GM23338 (cell line): ENCODE measurements at regions not wholly inside any gene's neighbourhood (a gene's known extent, or its start where the extent isn't known, plus 50 kb on each side); places are given as distances from the start of the nearest gene placed in this dataset.

Source experiments
- ATAC-seq: fragments of 200-7000 bp; cut with Tn5 transposase; 3 replicates; pipeline ENCODE4 v1.9.1; 2020
- DNase-seq: peaks from one replicate; pipeline ENCODE4 v3.0.0-alpha.2; 2015; ENCODE audit warnings: low spot score
- H2AFZ ChIP-seq: fragments of 200-600 bp; sonication (generic); 2 replicates; pipeline ENCODE4 v1.8.0; 2016; ENCODE audit warnings: antibody characterized with exemption, mild to moderate bottlenecking, moderate library complexity
- H3F3A ChIP-seq: fragments of 200-600 bp; sonication (generic); replicated peaks from 2 replicates; pipeline ENCODE4 v1.8.0; 2017; ENCODE audit warnings: antibody characterized with exemption, mixed run types, low read depth
- H3K27ac ChIP-seq: fragments of 200-600 bp; sonication (generic); 2 replicates; pipeline ENCODE4 v1.6.1; 2016; ENCODE audit warnings: low read depth
- H3K27me3 ChIP-seq: fragments of 200-600 bp; sonication (generic); 2 replicates; pipeline ENCODE4 v1.8.0; 2016; ENCODE audit warnings: mild to moderate bottlenecking, mixed run types, moderate library complexity; ENCODE audit not compliant: insufficient read depth
- H3K36me3 ChIP-seq: fragments of 200-600 bp; sonication (generic); 2 replicates; pipeline ENCODE4 v1.8.0; 2016; ENCODE audit warnings: mild to moderate bottlenecking; ENCODE audit not compliant: insufficient read depth
- H3K4me1 ChIP-seq: fragments of 200-600 bp; sonication (generic); 2 replicates; pipeline ENCODE4 v1.8.0; 2016; ENCODE audit warnings: mild to moderate bottlenecking, moderate library complexity; ENCODE audit not compliant: insufficient read depth
- H3K4me2 ChIP-seq: fragments of 200-600 bp; sonication (generic); 2 replicates; pipeline ENCODE4 v1.7.1; 2017; ENCODE audit warnings: mixed run types
- H3K4me3 ChIP-seq: fragments of 200-600 bp; sonication (generic); 2 replicates; pipeline ENCODE4 v1.6.1; 2016; ENCODE audit warnings: mixed run types
- H3K79me2 ChIP-seq: fragments of 200-600 bp; sonication (generic); replicated peaks from 2 replicates; pipeline ENCODE4 v1.8.0; 2017; ENCODE audit warnings: mild to moderate bottlenecking; ENCODE audit not compliant: insufficient read depth
- H3K9me2 ChIP-seq: fragments of 200-600 bp; sonication (generic); 2 replicates; pipeline ENCODE4 v1.8.0; 2017; ENCODE audit not compliant: insufficient read depth
- H4K20me1 ChIP-seq: fragments of 200-600 bp; sonication (generic); replicated peaks from 2 replicates; pipeline ENCODE4 v1.8.0; 2017; ENCODE audit warnings: mild to moderate bottlenecking; ENCODE audit not compliant: insufficient read depth
- H3K27ac Mint-ChIP-seq: 2 replicates; pipeline ENCODE4 v1.8.0; 2020; ENCODE audit warnings: inconsistent platforms, mild to moderate bottlenecking, moderate library complexity, mixed read lengths
- H3K27me3 Mint-ChIP-seq: 3 replicates; pipeline ENCODE4 v1.8.0; 2022; ENCODE audit warnings: low read depth, mild to moderate bottlenecking, moderate library complexity, mixed read lengths, inconsistent platforms; ENCODE audit not compliant: insufficient read depth, poor library complexity
- H3K36me3 Mint-ChIP-seq: 3 replicates; pipeline ENCODE4 v1.8.0; 2021; ENCODE audit warnings: low read depth, mild to moderate bottlenecking, inconsistent platforms, moderate library complexity, mixed read lengths
- H3K4me1 Mint-ChIP-seq: 3 replicates; pipeline ENCODE4 v1.8.0; 2020; ENCODE audit warnings: mild to moderate bottlenecking, inconsistent platforms, mixed read lengths
- H3K4me3 Mint-ChIP-seq: 3 replicates; pipeline ENCODE4 v1.8.0; 2021; ENCODE audit warnings: moderate library complexity, mild to moderate bottlenecking, inconsistent platforms, mixed read lengths
- H3K9me3 Mint-ChIP-seq: 3 replicates; pipeline ENCODE4 v1.8.0; 2020; ENCODE audit warnings: moderate library complexity, mild to moderate bottlenecking, inconsistent platforms, mixed read lengths
- CREB1 ChIP-seq: fragments of 250-450 bp; sonication (Bioruptor Pico); IDR thresholded peaks from 2 replicates; pipeline ENCODE4 v1.5.0; 2020; ENCODE audit warnings: low read depth, mild to moderate bottlenecking, moderate library complexity
- CTCF ChIP-seq, 2 experiments: fragments of 200-600 bp in 1 of 2; sonication (generic) in 1 of 2; conservative IDR thresholded peaks; 2 replicates each; pipeline versions ENCODE4 v1.5.1 to v1.6.1; 2016 to 2017; ENCODE audit warnings: antibody characterized with exemption in 2 of 2, low read depth in 2 of 2, mild to moderate bottlenecking in 2 of 2, moderate library complexity in 1 of 2
- EZH2 ChIP-seq: fragments of 200-600 bp; sonication (generic); IDR thresholded peaks from one replicate; pipeline ENCODE4 v1.8.0; 2017; ENCODE audit warnings: antibody characterized with exemption, mild to moderate bottlenecking, low read depth; ENCODE audit not compliant: unreplicated experiment
- EZH2phosphoT487 ChIP-seq: fragments of 200-600 bp; sonication (generic); IDR thresholded peaks from one replicate; pipeline ENCODE4 v1.8.1; 2018; ENCODE audit warnings: antibody characterized with exemption; ENCODE audit not compliant: unreplicated experiment
- JUNB ChIP-seq: IDR thresholded peaks from one replicate; pipeline ENCODE4 v1.6.1; 2016; ENCODE audit warnings: antibody characterized with exemption; ENCODE audit not compliant: unreplicated experiment
- NANOG ChIP-seq: IDR thresholded peaks from 2 replicates; pipeline ENCODE4 v1.6.1; 2016; ENCODE audit warnings: antibody characterized with exemption, borderline replicate concordance
- POLR2AphosphoS5 ChIP-seq: IDR thresholded peaks from 2 replicates; pipeline ENCODE4 v1.6.1; 2016; ENCODE audit warnings: antibody characterized with exemption, low read depth
- REST ChIP-seq: IDR thresholded peaks from one replicate; pipeline ENCODE4 v1.6.1; 2018; ENCODE audit warnings: antibody characterized with exemption; ENCODE audit not compliant: unreplicated experiment
- STAT1 ChIP-seq: IDR thresholded peaks from one replicate; pipeline ENCODE4 v1.6.1; 2016; ENCODE audit warnings: antibody characterized with exemption; ENCODE audit not compliant: unreplicated experiment
- ZNF114 ChIP-seq: fragments of 250-450 bp; sonication (Bioruptor Pico); IDR thresholded peaks from 2 replicates; pipeline ENCODE4 v1.5.0; 2020; ENCODE audit warnings: mild to moderate bottlenecking, moderate library complexity
- ZNF331 ChIP-seq: fragments of 250-450 bp; sonication (Bioruptor Pico); IDR thresholded peaks from 2 replicates; pipeline ENCODE4 v1.5.0; 2020; ENCODE audit warnings: low read depth, mild to moderate bottlenecking, moderate library complexity
- TF ChIP-seq, protein P1 (sequence below): IDR thresholded peaks from 2 replicates; pipeline ENCODE4 v1.6.1; 2016; ENCODE audit warnings: antibody characterized with exemption
- TF ChIP-seq, protein P2 (sequence below): fragments of 250-450 bp; sonication (Bioruptor Pico); IDR thresholded peaks from 2 replicates; pipeline ENCODE4 v1.5.0; 2020; ENCODE audit warnings: mild to moderate bottlenecking, moderate library complexity

DNA sequence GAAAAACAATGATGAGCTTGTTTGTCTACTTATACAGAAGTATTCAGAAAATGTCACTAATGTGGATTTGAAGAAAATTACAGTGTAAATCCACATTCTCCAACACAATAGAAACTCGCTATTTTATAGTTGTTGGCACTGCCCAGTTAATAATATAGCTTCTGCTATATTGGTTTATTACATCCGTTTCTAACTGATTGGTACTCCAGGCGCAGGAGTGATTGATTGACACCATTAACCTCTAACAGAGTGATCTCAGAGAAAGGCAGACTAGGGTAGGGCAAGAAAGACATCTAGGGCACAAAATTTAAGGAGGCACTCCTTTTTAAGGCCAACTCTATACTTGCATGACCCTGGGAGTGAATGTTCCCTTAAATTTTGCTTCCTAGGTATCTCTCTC lies 84.0 kb upstream of the MIER3 start:
- no peaks in the 10 kb centered on the region for H3K4me1 ChIP-seq
- no peak overlapping the region for H3K4me3 ChIP-seq
- Mint-ChIP-seq H3K27ac (no peak overlapping the region), H3K9me3 (no peaks in the 10 kb centered on the region), H3K4me1 (peaks cover 10% of the 10 kb centered on the region; the same call in 2 of the 3 replicates), H3K27me3 (peaks cover 4% of the 10 kb centered on the region), H3K4me3 (no peak overlapping the region), H3K36me3 (no peaks in the 10 kb centered on the region)
- no peaks in the 10 kb centered on the region for H3K79me2 ChIP-seq
- no peak overlapping the region for H3K4me2 ChIP-seq
- H3K36me3 ChIP-seq, result no peaks in the 10 kb centered on the region
- no peak overlapping the region for H3K27ac ChIP-seq
- no peaks in the 10 kb centered on the region for H4K20me1 ChIP-seq
- TF ChIP-seq NANOG, result no peak
- TF ChIP-seq EZH2, result no peak
- no peak for TF ChIP-seq CREB1 (CRISPR knock-in tag)
- TF ChIP-seq CTCF (conservative IDR thresholded peaks at IDR 0.05; ENCODE audit: low read depth in 2 of 2), result no peak
- no peak for TF ChIP-seq JUNB
- TF ChIP-seq STAT1, result no peak
- TF ChIP-seq, protein P1, sequence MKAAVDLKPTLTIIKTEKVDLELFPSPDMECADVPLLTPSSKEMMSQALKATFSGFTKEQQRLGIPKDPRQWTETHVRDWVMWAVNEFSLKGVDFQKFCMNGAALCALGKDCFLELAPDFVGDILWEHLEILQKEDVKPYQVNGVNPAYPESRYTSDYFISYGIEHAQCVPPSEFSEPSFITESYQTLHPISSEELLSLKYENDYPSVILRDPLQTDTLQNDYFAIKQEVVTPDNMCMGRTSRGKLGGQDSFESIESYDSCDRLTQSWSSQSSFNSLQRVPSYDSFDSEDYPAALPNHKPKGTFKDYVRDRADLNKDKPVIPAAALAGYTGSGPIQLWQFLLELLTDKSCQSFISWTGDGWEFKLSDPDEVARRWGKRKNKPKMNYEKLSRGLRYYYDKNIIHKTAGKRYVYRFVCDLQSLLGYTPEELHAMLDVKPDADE, result no peak
- TF ChIP-seq ZNF114, result no peak
- TF ChIP-seq REST, result no peak
- TF ChIP-seq EZH2phosphoT487, result no peak
- TF ChIP-seq, protein P2, sequence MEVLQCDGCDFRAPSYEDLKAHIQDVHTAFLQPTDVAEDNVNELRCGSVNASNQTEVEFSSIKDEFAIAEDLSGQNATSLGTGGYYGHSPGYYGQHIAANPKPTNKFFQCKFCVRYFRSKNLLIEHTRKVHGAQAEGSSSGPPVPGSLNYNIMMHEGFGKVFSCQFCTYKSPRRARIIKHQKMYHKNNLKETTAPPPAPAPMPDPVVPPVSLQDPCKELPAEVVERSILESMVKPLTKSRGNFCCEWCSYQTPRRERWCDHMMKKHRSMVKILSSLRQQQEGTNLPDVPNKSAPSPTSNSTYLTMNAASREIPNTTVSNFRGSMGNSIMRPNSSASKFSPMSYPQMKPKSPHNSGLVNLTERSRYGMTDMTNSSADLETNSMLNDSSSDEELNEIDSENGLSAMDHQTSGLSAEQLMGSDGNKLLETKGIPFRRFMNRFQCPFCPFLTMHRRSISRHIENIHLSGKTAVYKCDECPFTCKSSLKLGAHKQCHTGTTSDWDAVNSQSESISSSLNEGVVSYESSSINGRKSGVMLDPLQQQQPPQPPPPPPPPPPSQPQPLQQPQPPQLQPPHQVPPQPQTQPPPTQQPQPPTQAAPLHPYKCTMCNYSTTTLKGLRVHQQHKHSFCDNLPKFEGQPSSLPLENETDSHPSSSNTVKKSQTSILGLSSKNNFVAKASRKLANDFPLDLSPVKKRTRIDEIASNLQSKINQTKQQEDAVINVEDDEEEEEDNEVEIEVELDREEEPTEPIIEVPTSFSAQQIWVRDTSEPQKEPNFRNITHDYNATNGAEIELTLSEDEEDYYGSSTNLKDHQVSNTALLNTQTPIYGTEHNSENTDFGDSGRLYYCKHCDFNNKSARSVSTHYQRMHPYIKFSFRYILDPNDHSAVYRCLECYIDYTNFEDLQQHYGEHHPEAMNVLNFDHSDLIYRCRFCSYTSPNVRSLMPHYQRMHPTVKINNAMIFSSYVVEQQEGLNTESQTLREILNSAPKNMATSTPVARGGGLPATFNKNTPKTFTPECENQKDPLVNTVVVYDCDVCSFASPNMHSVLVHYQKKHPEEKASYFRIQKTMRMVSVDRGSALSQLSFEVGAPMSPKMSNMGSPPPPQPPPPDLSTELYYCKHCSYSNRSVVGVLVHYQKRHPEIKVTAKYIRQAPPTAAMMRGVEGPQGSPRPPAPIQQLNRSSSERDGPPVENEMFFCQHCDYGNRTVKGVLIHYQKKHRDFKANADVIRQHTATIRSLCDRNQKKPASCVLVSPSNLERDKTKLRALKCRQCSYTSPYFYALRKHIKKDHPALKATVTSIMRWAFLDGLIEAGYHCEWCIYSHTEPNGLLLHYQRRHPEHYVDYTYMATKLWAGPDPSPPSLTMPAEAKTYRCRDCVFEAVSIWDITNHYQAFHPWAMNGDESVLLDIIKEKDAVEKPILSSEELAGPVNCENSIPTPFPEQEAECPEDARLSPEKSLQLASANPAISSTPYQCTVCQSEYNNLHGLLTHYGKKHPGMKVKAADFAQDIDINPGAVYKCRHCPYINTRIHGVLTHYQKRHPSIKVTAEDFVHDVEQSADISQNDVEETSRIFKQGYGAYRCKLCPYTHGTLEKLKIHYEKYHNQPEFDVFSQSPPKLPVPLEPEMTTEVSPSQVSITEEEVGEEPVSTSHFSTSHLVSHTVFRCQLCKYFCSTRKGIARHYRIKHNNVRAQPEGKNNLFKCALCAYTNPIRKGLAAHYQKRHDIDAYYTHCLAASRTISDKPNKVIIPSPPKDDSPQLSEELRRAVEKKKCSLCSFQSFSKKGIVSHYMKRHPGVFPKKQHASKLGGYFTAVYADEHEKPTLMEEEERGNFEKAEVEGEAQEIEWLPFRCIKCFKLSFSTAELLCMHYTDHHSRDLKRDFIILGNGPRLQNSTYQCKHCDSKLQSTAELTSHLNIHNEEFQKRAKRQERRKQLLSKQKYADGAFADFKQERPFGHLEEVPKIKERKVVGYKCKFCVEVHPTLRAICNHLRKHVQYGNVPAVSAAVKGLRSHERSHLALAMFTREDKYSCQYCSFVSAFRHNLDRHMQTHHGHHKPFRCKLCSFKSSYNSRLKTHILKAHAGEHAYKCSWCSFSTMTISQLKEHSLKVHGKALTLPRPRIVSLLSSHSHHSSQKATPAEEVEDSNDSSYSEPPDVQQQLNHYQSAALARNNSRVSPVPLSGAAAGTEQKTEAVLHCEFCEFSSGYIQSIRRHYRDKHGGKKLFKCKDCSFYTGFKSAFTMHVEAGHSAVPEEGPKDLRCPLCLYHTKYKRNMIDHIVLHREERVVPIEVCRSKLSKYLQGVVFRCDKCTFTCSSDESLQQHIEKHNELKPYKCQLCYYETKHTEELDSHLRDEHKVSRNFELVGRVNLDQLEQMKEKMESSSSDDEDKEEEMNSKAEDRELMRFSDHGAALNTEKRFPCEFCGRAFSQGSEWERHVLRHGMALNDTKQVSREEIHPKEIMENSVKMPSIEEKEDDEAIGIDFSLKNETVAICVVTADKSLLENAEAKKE (CRISPR knock-in tag), result no peak
- no peak for TF ChIP-seq POLR2AphosphoS5
- TF ChIP-seq ZNF331 (CRISPR knock-in tag), result no peak
- DNase-seq (no peak), ATAC-seq (no peak)
- H3K9me2 ChIP-seq, result no peaks in the 10 kb centered on the region
- H2AFZ ChIP-seq, result no peak overlapping the region
- no peaks in the 10 kb centered on the region for H3K27me3 ChIP-seq
- no peaks in the 10 kb centered on the region for H3F3A ChIP-seq
